HCT116 (cell line): ENCODE measurements at regions not wholly inside any gene's neighbourhood (a gene's known extent, or its start where the extent isn't known, plus 50 kb on each side); places are given as distances from the start of the nearest gene placed in this dataset.

Source experiments
- EZH2phosphoT487 ChIP-seq: fragments of 200-600 bp; IDR thresholded peaks from 2 replicates; pipeline ENCODE4 v1.6.1; 2018; ENCODE audit warnings: antibody characterized with exemption, borderline replicate concordance
- POLR2A ChIP-seq: IDR thresholded peaks from 2 replicates; pipeline ENCODE4 v1.7.0; 2011; ENCODE audit warnings: borderline replicate concordance; ENCODE audit not compliant: insufficient read depth, insufficient read length; ENCODE audit errors: extremely low read depth
- POLR2AphosphoS5 ChIP-seq: IDR thresholded peaks from 2 replicates; pipeline ENCODE4 v1.6.1; 2011; ENCODE audit warnings: mild to moderate bottlenecking, low read depth, low read length, moderate library complexity
- RAD21 ChIP-seq: IDR thresholded peaks from 2 replicates; pipeline ENCODE4 v1.6.1; 2012; ENCODE audit warnings: low read depth, mild to moderate bottlenecking
- SIN3A ChIP-seq: IDR thresholded peaks from 2 replicates; pipeline ENCODE4 v1.6.1; 2012; ENCODE audit warnings: low read depth
- ZFX ChIP-seq: fragments of 450-650 bp; IDR thresholded peaks from 2 replicates; pipeline ENCODE4 v1.6.1; 2017
- TF ChIP-seq, protein P1 (sequence below), 3 experiments: fragments of 200-600 bp in 1 of 3; sonication (generic) in 1 of 3; IDR thresholded peaks in 2 of 3; conservative IDR thresholded peaks in 1 of 3; 2 replicates each; pipeline ENCODE4 v1.5.1; 2012 to 2017; ENCODE audit warnings: low read depth in 2 of 3, low read length in 2 of 3, antibody characterized with exemption in 1 of 3, borderline replicate concordance in 1 of 3, control low read depth in 1 of 3, mild to moderate bottlenecking in 1 of 3, mixed read lengths in 1 of 3, mixed run types in 1 of 3, moderate library complexity in 1 of 3; ENCODE audit not compliant: insufficient read depth in 1 of 3
- TF ChIP-seq, protein P2 (sequence below): IDR thresholded peaks from 2 replicates; pipeline ENCODE4 v1.6.1; 2012
- TF ChIP-seq, protein P3 (sequence below): IDR thresholded peaks from 2 replicates; pipeline ENCODE4 v1.6.1; 2012
- TF ChIP-seq, protein P4 (sequence below): IDR thresholded peaks from 2 replicates; pipeline ENCODE4 v1.6.1; 2012; ENCODE audit warnings: low read depth
- TF ChIP-seq, protein P5 (sequence below): IDR thresholded peaks from 2 replicates; pipeline ENCODE4 v1.6.1; 2011; ENCODE audit warnings: mild to moderate bottlenecking, low read length, moderate library complexity; ENCODE audit not compliant: insufficient replicate concordance; ENCODE audit errors: extremely low read depth

DNA sequence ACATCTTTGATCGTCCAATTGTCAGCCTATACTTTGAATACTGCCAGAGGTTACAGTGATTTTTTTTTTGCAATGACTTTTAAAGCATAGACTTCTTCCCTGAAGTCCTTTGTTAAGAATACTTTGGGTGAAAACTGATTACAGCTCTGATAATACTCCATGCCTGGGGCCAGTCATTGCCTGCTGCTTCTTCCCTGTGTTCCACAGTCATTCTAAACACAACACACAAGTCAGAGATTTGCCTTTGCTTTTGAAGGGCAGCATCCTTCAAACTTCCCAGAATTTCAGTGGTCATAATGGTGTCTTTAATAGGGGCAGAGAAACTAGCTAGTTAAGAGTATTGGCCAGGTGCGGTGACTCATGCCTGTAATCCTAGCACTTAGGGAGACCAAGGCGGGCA lies 153.7 kb upstream of the PLAAT1 start:
- TF ChIP-seq, protein P1, sequence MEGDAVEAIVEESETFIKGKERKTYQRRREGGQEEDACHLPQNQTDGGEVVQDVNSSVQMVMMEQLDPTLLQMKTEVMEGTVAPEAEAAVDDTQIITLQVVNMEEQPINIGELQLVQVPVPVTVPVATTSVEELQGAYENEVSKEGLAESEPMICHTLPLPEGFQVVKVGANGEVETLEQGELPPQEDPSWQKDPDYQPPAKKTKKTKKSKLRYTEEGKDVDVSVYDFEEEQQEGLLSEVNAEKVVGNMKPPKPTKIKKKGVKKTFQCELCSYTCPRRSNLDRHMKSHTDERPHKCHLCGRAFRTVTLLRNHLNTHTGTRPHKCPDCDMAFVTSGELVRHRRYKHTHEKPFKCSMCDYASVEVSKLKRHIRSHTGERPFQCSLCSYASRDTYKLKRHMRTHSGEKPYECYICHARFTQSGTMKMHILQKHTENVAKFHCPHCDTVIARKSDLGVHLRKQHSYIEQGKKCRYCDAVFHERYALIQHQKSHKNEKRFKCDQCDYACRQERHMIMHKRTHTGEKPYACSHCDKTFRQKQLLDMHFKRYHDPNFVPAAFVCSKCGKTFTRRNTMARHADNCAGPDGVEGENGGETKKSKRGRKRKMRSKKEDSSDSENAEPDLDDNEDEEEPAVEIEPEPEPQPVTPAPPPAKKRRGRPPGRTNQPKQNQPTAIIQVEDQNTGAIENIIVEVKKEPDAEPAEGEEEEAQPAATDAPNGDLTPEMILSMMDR (IDR thresholded peaks at IDR 0.05 in 2 of 3, conservative IDR thresholded peaks at IDR 0.05 in 1 of 3; ENCODE audit: borderline replicate concordance in 1 of 3, insufficient read depth in 1 of 3, low read depth in 2 of 3, low read length in 2 of 3), result no peak
- TF ChIP-seq, protein P2, sequence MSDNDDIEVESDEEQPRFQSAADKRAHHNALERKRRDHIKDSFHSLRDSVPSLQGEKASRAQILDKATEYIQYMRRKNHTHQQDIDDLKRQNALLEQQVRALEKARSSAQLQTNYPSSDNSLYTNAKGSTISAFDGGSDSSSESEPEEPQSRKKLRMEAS, result no peak
- no peak for TF ChIP-seq EZH2phosphoT487
- TF ChIP-seq POLR2AphosphoS5, result no peak
- no peak for TF ChIP-seq POLR2A
- no peak for TF ChIP-seq RAD21
- TF ChIP-seq SIN3A, result no peak
- no peak for TF ChIP-seq ZFX
- TF ChIP-seq, protein P3, sequence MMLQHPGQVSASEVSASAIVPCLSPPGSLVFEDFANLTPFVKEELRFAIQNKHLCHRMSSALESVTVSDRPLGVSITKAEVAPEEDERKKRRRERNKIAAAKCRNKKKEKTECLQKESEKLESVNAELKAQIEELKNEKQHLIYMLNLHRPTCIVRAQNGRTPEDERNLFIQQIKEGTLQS, result no peak
- TF ChIP-seq, protein P4, sequence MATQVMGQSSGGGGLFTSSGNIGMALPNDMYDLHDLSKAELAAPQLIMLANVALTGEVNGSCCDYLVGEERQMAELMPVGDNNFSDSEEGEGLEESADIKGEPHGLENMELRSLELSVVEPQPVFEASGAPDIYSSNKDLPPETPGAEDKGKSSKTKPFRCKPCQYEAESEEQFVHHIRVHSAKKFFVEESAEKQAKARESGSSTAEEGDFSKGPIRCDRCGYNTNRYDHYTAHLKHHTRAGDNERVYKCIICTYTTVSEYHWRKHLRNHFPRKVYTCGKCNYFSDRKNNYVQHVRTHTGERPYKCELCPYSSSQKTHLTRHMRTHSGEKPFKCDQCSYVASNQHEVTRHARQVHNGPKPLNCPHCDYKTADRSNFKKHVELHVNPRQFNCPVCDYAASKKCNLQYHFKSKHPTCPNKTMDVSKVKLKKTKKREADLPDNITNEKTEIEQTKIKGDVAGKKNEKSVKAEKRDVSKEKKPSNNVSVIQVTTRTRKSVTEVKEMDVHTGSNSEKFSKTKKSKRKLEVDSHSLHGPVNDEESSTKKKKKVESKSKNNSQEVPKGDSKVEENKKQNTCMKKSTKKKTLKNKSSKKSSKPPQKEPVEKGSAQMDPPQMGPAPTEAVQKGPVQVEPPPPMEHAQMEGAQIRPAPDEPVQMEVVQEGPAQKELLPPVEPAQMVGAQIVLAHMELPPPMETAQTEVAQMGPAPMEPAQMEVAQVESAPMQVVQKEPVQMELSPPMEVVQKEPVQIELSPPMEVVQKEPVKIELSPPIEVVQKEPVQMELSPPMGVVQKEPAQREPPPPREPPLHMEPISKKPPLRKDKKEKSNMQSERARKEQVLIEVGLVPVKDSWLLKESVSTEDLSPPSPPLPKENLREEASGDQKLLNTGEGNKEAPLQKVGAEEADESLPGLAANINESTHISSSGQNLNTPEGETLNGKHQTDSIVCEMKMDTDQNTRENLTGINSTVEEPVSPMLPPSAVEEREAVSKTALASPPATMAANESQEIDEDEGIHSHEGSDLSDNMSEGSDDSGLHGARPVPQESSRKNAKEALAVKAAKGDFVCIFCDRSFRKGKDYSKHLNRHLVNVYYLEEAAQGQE, result no peak
- TF ChIP-seq, protein P5, sequence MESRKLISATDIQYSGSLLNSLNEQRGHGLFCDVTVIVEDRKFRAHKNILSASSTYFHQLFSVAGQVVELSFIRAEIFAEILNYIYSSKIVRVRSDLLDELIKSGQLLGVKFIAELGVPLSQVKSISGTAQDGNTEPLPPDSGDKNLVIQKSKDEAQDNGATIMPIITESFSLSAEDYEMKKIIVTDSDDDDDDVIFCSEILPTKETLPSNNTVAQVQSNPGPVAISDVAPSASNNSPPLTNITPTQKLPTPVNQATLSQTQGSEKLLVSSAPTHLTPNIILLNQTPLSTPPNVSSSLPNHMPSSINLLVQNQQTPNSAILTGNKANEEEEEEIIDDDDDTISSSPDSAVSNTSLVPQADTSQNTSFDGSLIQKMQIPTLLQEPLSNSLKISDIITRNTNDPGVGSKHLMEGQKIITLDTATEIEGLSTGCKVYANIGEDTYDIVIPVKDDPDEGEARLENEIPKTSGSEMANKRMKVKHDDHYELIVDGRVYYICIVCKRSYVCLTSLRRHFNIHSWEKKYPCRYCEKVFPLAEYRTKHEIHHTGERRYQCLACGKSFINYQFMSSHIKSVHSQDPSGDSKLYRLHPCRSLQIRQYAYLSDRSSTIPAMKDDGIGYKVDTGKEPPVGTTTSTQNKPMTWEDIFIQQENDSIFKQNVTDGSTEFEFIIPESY, result no peak
